T-helper 2 cell treated with Interferon-gamma antibody and Interleukin-4, amounts not matched to agents 100 ng/mL and 5 ng/mL, for 36 hours (primary cell): ENCODE measurements at regions not wholly inside any gene's neighbourhood (a gene's known extent, or its start where the extent isn't known, plus 50 kb on each side); places are given as distances from the start of the nearest gene placed in this dataset.
"Not testable (repeated sequence)": the region's sequence is repeated elsewhere in the genome, so short reads cannot be mapped to it uniquely, and the experiment has no call there.

ENCODE experiments used
- intact Hi-C: fragments of 100-400 bp; cut with micrococcal nuclease; formaldehyde crosslinking; loops from one replicate; pipeline ENCODE4 v1.15.1; 2023

DNA sequence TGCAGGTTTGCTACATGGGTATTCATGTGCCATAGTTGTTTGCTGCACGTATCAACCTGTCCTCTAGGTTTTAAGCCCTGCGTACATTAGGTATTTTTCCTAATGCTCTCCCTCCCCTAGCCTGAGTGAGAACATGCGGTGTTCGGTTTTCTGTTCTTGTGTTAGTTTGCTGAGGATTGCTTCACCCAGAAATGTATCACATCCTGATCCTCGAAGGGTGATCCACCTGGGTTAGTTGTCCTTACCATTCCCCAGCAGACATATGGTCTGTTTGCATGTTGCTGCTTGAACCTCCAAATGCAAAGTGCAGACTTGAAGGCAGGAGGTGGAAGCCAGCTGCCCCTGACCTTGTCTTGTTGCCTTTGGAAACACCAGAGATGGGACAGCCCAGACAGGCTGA, 161.5 kb upstream of the WDR1 start:
- intact Hi-C loops = no loop called here

DNA sequence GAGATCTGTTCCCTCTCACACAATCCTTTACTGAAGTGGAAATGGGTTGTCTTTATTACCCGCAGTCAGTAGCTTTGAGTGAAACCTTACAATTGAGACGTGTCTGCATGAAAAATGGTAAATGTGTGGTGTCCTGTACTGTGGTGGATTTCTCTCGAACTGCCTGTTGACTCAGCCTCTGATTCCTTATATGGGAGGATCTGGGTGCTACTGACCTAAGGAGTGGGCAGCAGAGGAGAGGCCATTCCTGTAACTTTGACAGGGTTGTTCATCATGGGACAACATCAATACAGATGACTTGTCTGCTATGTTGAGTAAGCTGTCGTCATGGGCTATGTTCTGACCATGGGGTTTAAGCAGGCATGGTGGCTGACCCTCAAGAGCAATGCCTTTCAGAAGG, 159.6 kb upstream of the WDR1 start:
- intact Hi-C loops = no loop called here

DNA sequence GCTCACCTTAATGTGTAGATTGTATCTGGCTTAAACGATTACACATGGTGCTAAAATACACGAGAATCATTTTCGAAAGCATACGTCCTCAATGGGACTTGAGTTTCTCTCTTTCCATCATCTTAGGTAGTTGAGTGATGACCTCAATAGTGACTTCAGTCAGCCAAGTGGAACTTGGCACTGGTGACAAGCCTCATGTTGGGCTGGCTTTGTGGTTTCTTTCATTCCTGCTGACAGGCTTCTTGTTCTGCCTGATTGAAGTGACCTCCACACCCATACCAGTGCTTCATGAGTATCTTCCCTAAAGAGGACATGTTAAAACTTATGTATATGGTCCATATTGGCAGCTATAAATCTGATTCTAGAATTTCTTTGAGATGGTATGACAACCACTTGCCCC, 159.1 kb upstream of the WDR1 start:
- intact Hi-C loops = no loop called here

DNA sequence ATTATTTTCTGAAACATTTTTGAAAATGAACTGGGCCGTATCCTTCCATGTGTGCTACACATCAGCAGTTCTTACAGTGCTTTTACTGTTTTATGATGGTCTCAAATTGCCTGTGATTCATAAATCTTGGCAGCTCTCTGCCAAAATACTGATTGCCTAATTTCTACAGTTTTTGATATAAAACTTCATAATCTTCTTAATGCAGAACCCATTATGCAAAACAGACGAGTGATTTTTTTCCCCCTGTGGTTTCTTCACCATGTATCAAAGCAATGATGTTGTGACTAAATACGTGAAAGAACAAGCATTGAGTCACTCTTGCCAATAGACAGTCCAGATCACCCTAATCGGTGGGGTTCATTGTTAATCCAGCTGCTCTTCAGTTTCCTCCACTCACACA, 156.4 kb upstream of the WDR1 start:
- intact Hi-C loops = no loop called here

DNA sequence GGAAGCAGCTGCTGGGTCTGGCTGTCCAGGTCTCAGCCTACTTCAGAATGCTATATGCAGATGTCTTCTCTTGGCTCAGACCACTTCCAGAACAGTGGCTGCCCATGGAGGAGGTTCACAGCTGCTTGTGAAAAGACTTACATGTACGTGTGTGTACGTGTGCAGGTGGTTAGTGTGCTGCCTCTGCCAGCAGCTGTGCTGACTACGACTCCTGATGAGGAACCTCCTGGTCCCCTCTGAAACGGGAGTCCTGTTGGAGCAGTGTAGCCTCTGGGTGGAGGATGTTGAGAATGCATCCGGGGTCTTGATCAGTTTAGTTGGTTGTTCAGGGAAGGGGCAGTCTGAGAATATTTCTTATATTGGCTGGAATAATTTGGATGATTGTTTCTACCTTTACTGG, 155.9 kb upstream of the WDR1 start:
- intact Hi-C loops = no loop called here

DNA sequence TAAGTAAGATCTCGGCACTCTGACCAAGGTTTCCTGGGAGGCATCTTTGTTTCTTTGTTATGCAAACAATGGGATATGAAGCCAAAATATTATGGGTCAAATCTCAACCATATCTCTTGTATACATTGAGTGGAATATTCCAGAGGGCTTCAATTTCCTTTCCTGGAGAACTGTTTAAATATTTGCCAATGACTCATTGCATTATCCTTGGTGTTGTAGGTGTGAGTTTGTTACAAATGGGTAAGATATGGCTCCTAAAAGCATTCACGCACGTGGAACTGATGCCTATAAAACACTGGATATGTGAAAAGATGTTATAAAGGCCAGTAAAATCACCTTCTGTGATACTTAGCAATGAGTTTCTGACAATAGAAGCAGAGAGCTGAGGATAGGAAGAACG, 150.5 kb upstream of the WDR1 start:
- intact Hi-C loops = no loop called here

DNA sequence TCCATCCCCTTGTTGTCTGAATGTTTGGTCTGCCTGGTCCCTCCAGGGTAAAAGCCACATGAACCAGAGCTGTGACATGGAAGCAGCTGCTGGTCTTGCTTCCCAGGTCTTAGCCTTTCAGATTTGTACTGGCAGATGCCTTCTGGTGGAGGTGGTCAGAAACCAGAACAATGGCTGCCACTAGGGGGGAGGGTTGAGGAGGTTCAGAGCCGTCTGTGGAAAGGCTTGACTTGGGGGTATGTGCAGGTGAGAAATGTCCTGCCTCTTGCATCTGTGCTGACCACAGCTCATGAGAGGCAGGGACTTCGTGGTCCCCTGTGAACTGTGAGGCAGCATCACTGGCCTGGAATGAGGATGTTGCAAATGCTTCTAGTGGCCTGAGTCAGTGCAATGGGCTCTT, 144.2 kb upstream of the WDR1 start:
- intact Hi-C loops = no loop called here

DNA sequence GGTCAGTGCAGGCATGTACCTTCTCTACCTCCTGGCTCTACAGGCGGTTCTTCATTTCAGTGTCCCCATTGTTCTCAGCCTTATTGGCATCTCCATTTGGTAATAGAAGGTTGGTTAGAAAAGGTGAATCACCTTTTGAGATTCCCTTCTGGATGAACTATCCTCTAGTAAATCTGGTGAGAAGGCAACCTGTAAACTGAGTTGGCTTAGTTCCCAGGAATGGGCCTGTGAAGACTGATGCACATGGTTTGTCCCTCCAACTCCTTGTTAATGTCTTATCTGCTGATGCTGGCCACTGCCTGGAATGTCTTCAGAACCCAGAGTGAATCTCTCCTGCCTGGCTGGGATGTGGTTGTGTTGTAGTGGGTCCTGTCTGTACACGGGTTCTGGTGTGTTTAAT, 143.4 kb upstream of the WDR1 start:
- intact Hi-C loops = no loop called here

DNA sequence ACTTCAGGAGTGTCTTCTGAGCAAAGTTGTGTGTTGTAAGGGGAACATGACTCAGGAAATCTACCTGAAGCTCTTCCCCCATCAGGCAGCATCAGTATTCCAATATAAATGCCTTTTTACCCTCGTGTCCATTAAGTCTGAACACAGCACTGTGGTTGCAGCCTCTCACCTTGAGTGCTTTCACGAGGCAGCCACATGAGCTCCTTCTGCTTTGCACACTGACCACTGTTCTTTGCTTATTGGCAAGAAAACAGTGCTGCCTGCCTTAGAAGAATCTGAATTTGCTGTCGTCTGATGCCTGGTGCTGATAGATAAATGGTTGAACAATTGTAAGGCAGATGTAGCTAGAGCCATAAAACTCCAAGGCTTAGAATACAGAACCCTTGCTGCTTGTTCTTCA, 139.6 kb upstream of the WDR1 start:
- intact Hi-C loops = no loop called here

DNA sequence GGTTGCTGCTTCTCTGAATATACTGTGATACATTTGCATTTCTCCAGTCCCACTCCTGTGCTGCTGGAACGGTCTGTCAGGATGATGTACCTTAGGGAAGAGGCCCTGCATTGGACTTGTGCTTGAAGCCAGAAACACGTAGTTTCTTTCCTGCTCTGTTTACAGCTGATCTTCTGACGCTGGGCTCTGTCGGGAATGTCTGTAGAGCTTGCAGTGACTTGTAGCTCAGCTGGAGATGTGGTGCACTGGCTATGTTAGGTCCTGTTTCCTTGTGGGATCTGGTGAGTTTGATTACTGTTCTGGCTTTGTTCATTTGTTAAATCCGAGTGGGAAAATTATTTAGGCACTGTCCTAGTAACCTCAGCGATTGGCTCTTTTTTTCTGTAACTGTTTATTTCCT, 137.2 kb upstream of the WDR1 start:
- intact Hi-C loops = no loop called here

DNA sequence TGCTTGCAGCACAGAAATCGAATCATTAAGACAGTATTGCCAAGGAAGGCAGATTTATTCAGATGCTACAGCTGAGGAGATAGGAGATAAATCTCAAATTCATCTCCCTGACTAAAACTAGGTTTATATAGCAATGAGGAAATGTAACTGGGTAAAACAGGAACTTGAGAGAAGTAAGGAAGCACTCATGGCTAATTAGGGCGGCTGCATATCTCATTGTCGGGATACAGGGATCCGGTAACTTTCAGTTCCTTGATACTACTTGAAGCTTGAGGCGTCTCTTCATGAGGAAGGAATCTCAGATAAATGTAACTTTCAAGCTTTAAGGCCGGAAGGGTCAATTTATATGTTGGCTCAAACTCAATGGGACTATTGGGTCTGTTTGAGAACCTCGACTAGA, 129.2 kb upstream of the WDR1 start:
- intact Hi-C loops = no loop called here

DNA sequence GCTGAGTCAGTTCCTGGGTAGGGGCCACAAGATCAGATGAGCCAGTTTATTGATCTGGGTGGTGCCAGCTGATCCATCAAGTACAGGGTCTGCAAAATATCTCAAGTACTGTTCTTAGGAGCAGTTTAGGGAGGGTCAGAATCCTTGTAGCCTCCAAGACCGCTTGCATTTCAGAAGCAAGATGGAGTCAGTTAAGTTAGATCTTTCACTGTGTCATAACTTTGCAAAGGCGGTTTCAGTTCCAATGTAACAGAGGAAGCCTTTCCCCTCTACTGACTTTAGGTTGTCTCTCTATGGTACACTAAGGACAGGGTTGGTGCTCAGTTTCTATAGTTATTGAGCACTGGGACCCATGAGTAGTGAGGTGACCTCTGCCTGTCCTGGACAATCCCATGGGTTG, 127.3 kb upstream of the WDR1 start:
- intact Hi-C loops = no loop called here

DNA sequence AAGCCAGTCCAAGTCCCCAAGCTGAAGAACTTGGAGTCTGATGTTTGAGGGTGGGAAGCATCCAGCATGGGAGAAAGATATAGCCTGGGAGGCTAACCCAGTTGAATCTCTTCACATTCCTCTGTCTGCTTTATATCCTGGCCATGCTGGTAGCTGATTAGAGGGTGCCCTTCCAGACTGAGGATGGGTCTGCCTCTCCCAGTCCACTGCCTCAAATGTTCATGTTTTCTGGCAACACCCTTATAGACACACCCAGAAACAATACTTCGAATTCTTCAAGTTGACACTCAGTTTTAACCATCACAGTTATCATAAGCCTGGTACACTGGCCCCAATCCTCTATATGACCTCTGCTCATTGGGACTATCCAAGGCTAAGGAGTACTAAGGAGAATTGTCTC, 124.1 kb upstream of the WDR1 start:
- intact Hi-C loops = no loop called here

DNA sequence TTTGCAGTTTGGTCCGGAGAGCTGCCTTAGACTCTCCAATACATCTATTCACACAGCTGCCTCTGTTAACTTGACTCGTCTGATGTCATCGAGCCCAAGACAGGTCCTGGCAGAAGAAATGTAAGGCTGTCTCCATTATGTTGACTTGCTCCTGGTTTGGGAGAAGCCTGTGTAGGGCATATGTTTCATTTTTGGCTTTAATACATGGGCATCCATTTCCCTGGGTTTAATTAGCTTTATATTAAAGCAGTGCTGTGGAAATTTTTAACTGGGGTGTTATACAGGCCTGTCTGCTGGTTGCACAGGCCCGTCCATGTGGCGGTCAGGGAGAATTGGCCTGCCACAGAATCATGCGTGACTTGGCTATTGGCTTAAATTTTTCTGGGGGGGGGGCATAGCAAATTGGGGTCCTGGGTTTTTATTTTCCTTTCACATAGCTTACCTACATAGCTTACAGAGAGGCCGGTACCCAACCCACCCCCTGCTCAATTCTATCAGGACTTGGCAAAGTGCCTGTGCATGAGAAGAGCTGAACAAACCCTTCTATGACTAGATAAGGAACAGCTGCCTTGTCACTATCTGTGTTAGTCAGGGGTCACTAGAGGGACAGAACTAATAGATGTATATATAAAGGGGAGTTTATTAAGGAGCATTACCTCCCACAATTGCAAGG, 123.5 kb upstream of the WDR1 start:
- intact Hi-C loops = no loop called here

DNA sequence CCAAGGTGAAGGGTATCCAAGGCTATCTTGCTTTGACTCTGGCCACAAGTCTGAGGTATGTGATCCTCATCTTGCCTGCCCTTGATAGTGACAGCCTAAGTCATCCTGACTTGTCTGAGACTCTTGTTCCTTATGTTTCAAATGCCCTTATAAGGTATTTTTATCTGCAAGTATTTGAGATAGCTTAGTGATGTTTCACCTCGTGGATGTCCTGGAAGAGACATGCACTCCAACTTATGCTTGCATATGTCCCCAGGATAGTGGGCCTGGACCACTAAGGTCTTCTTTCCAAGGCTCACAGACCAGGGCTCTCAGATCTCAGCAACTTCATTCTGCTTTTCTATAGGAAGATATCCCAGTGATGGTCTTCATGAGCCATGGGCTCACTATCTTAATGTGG, 120.5 kb upstream of the WDR1 start:
- intact Hi-C loops = no loop called here

DNA sequence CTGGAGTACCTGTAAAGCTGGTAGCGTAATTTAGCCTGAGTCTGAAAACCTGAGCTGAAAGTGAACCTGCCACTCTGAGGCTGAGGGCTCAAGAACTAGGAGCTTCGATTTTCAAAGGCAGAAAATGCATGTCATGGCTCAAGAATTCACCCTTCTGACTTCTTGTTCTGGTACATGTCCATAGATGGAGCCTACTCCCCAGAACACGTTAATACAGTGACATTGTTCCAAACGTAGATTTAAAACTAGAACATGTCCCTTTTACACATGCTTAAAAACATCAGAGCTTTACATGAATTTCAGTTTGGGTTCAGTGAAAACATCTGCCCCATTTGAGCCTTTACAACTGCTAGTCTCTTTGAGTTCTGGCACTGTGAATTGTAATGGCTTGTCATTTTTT, 115.5 kb upstream of the WDR1 start:
- intact Hi-C loops = no loop called here

DNA sequence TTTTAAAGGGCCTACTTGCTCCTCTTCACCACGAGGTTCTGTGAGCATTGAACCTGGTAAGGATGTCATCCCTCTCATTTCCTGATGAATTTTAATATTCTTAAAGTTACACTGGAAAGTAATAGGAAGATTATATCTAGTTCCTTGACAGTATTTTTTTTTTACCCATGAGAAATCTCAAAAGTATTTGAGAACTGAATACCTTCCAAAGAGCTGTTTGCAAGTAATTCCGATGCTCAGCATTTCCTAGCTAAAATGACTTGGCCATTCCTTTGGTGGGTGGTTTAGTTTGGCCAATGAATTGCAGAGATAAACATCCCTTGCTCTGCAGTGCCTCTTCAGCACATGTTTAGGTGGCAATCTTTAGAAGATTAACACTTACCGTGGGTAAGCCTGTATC, 110.2 kb upstream of the WDR1 start:
- intact Hi-C loops = no loop called here

DNA sequence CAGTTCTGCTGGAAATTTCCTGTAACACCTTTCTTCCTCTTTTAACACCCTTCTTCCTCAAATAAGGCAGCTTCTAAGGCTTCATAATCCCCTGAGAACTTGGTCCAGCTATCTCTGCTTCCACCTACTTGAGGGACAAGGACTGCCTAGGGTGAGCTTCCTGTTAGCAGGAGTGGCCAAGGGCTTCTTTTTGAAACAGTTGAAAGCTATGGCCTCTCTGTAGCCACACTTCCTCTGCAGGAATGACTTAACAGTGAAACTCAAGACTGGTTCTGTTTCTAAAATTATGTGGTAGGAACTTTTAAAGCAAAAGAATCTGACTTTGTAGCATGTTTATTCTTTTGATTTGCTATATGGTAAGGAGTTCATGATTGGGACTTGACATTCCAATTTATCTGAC, 108.5 kb upstream of the WDR1 start:
- intact Hi-C loops = no loop called here

DNA sequence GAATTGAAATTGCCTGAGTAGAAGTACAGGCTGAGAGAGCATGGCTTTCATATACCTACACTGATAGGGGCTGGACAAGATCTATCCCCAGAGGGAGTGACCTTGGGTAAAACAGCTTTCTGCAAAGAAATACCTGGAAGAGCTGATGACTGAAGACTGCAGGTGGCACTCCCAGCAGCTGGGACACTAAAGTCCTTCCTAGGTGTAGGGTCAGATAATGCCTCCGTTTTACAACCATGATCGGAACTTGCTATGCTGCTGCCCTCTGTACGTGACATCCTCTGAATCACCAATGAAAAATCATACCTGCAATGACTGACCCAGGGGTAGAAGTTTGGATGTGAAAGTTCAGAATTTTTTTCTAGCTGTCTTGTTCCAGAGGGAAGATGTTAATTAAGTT, 107.2 kb upstream of the WDR1 start:
- intact Hi-C loops = no loop called here

DNA sequence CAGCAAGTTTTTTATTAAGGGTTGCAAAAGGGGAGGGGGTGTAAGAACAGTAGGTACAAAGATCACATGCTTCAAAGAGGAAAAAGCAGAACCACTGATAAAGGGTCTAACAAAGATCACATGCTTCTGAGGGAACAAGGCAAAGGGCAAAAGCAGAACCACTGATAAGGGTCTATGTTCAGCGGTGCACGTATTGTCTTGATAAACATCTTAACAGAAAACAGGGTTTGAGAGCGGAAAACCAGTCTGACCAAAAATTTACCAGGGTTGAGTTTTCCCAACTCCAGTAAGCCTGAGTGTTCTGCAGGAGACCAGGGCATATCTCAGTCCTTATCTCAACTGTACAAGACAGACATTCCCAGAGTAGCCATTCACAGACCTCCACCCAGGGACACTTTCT, 96.9 kb upstream of the WDR1 start:
- intact Hi-C loops = not testable (repeated sequence)

DNA sequence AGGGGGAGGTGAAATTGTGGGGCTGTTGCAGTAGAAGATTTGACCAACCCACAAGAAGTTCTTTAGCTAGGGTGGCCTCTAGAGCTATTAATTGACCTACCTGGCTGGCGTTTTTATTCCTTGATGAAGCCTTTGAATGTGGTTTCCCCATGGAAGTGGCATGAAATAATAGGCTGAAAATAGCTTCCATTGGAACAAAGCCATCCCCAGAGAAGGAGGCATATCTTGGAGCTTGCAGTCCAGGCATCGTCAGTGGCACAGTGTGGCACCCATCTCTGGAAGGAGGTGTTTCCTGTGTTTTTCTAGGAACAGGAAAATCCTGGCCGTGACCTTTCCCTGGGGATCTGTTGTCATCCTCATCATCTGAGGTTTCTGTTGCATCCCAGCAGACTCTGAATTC, 96.3 kb upstream of the WDR1 start:
- intact Hi-C loops = no loop called here

DNA sequence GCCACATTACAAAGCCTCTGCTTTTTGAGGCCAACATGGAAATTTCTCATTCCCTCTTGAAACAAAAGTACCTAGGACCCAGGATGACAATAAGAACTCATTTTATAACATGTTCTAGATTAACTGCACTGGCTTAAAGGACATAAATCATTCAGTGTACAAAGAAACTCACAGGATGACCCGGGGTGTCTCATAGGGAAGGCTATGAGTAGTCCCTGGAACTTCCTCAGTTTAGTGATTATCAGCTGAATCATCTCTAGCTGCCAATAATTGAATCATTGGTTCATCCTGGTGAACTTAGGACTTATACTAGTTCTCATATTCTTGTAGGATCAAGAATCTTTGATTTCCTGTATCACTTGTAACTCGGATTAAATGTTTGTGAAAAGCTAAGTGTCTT, 95.8 kb upstream of the WDR1 start:
- intact Hi-C loops = no loop called here

DNA sequence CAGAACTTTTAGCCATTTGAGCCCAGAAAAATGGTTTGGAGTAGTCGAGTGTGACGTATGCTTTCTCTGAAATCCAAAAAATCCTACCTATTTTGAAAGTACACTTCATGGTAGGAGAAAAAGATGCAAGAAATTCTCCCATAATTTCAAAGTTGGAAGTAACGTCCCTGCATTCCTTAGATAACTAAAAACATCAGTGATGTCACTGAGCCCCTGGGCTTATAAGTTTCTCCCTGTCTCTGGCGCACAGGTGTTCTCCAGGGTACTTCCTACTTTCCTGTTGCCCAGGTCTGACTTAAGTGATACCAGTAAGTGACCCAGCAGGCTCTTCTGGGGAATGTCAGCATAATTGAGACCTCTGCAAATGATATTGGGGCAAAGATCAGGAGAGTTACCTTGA, 90.5 kb upstream of the WDR1 start:
- intact Hi-C loops = no loop called here

DNA sequence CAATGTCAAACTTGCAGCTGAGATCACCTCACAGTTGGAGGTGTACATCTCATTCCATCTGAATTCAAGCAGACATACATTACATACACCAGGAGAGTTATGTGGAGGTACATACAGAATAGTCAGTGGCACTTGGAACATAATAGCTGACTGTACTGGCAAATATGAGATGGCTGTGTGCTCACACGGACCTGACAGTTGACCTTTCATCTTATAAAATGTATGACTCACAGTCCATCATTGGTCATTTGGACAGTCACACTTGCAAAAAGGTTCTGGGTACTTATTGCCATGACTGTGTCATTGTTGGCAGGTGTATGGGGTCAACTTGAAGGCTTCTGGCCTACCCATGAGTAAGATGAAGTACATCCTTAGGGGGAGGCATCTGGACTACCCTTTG, 88.6 kb upstream of the WDR1 start:
- intact Hi-C loops = no loop called here
